ENCODE measurements at regions not wholly inside any gene's neighbourhood (a gene's known extent, or its start where the extent isn't known, plus 50 kb on each side); places are given as distances from the start of the nearest gene placed in this dataset.

- intact Hi-C loops (cut with micrococcal nuclease; ENCODE audit: unreplicated experiment) = no loop called here
- Histone ChIP-seq H3K27me3 (replicated peaks; ENCODE audit: control insufficient read depth, insufficient read depth, low read length) (no peaks in the 10 kb centered on the region), H3K4me3 (ENCODE audit: low read depth, low read length) (no peak overlapping the region), H3K4me1 (0 out of 2 replicates have a peak, but pooled peaks cover 6% of the 10 kb centered on the region), H3K36me3 (ENCODE audit: control insufficient read depth, insufficient read depth, low read length) (no peaks in the 10 kb centered on the region), H3K9me3 (no peaks in the 10 kb centered on the region)
- no peak for TF ChIP-seq CTCF (IDR thresholded peaks at IDR 0.05; ENCODE audit: insufficient read depth in 1 of 2, low read depth in 1 of 2, low read length in 1 of 2, severe bottlenecking in 1 of 2, unreplicated experiment in 1 of 2)
- H3K27ac Mint-ChIP-seq (ENCODE audit: unreplicated experiment) = no peak overlapping the region
- BruUV-seq (replicated peaks) = no TSS peak
- ChIA-PET POLR2A (no interaction called here), CTCF (no interaction called here)
- H3K27me3 Mint-ChIP-seq (ENCODE audit: insufficient read depth, unreplicated experiment) = no peaks in the 10 kb centered on the region
- no peak for DNase-seq
- H3K9me3 Mint-ChIP-seq (ENCODE audit: unreplicated experiment) = peaks cover 12% of the 10 kb centered on the region
- H3K4me1 Mint-ChIP-seq (ENCODE audit: low read depth, unreplicated experiment) = peaks cover 7% of the 10 kb centered on the region
- no peaks in the 10 kb centered on the region for H3K36me3 Mint-ChIP-seq (ENCODE audit: insufficient read depth, unreplicated experiment)
- no peak overlapping the region for H3K4me3 Mint-ChIP-seq (ENCODE audit: unreplicated experiment)
These were observed 136.2 kb downstream of the SMIM20 start for GRCh38 chr4:26050212-26050643.

GRCh38 chr4:26050671-26051070 lies 136.7 kb downstream of the SMIM20 start:
- CTCF ChIA-PET = no interaction called here
- Histone ChIP-seq H3K4me3 (ENCODE audit: low read depth, low read length) (no peak overlapping the region), H3K36me3 (ENCODE audit: control insufficient read depth, insufficient read depth, low read length) (no peaks in the 10 kb centered on the region), H3K9me3 (no peaks in the 10 kb centered on the region), H3K27me3 (replicated peaks; ENCODE audit: control insufficient read depth, insufficient read depth, low read length) (no peaks in the 10 kb centered on the region), H3K4me1 (0 out of 2 replicates have a peak, but pooled peaks cover 6% of the 10 kb centered on the region)
- intact Hi-C loops (cut with micrococcal nuclease; ENCODE audit: unreplicated experiment) = no loop called here
- Mint-ChIP-seq H3K27ac (ENCODE audit: unreplicated experiment) (no peak overlapping the region), H3K4me1 (ENCODE audit: low read depth, unreplicated experiment) (peaks cover 7% of the 10 kb centered on the region), H3K9me3 (ENCODE audit: unreplicated experiment) (peaks cover 11% of the 10 kb centered on the region), H3K27me3 (ENCODE audit: insufficient read depth, unreplicated experiment) (no peaks in the 10 kb centered on the region), H3K4me3 (ENCODE audit: unreplicated experiment) (no peak overlapping the region), H3K36me3 (ENCODE audit: insufficient read depth, unreplicated experiment) (no peaks in the 10 kb centered on the region)
- POLR2A ChIA-PET = no interaction called here
- no TSS peak for BruUV-seq (replicated peaks)
- TF ChIP-seq CTCF (IDR thresholded peaks at IDR 0.05; ENCODE audit: insufficient read depth in 1 of 2, low read depth in 1 of 2, low read length in 1 of 2, severe bottlenecking in 1 of 2, unreplicated experiment in 1 of 2) = no peak
- DNase-seq = no peak

GRCh38 chr4:26051240-26051639 lies 137.2 kb downstream of the SMIM20 start:
- Histone ChIP-seq H3K4me3 (ENCODE audit: low read depth, low read length) (no peak overlapping the region), H3K4me1 (0 out of 2 replicates have a peak, but pooled peaks cover 6% of the 10 kb centered on the region), H3K36me3 (ENCODE audit: control insufficient read depth, insufficient read depth, low read length) (no peaks in the 10 kb centered on the region), H3K9me3 (no peaks in the 10 kb centered on the region), H3K27me3 (replicated peaks; ENCODE audit: control insufficient read depth, insufficient read depth, low read length) (no peaks in the 10 kb centered on the region)
- Mint-ChIP-seq H3K4me3 (ENCODE audit: unreplicated experiment) (no peak overlapping the region), H3K27ac (ENCODE audit: unreplicated experiment) (no peak overlapping the region), H3K9me3 (ENCODE audit: unreplicated experiment) (peaks cover 6% of the 10 kb centered on the region), H3K36me3 (ENCODE audit: insufficient read depth, unreplicated experiment) (no peaks in the 10 kb centered on the region), H3K27me3 (ENCODE audit: insufficient read depth, unreplicated experiment) (no peaks in the 10 kb centered on the region), H3K4me1 (ENCODE audit: low read depth, unreplicated experiment) (peaks cover 7% of the 10 kb centered on the region)
- ChIA-PET POLR2A (no interaction called here), CTCF (no interaction called here)
- TF ChIP-seq CTCF (IDR thresholded peaks at IDR 0.05; ENCODE audit: insufficient read depth in 1 of 2, low read depth in 1 of 2, low read length in 1 of 2, severe bottlenecking in 1 of 2, unreplicated experiment in 1 of 2) = no peak
- intact Hi-C loops (cut with micrococcal nuclease; ENCODE audit: unreplicated experiment) = no loop called here
- DNase-seq = no peak
- BruUV-seq (replicated peaks) = no TSS peak
